ENCODE measurements at regions not wholly inside any gene's neighbourhood (a gene's known extent, or its start where the extent isn't known, plus 50 kb on each side); places are given as distances from the start of the nearest gene placed in this dataset.

- DNase-seq (no peak), ATAC-seq (ENCODE audit: poor library complexity) (no peak)
- H3K9me3 ChIP-seq (ENCODE audit: control insufficient read depth in 1 of 2, insufficient read depth in 1 of 2, low read length in 2 of 2) = no peaks in the 10 kb centered on the region
- Mint-ChIP-seq H3K4me1 (ENCODE audit: low read depth) (peaks cover 88% of the 10 kb centered on the region), H3K36me3 (ENCODE audit: low read depth) (peaks cover 11% of the 10 kb centered on the region), H3K4me3 (peak overlapping the region; percentile 35), H3K27me3 (no peaks in the 10 kb centered on the region), H3K27ac (peak overlapping the region; percentile 67), H3K9me3 (peaks cover 3% of the 10 kb centered on the region)
- ChIA-PET POLR2A (interaction anchor here (1.5 kb wide), 1 partner anchor 20 kb away, joined by 4 read pairs; no protein-coding TSS in a partner anchor), CTCF (interaction anchor here (1.2 to 2.1 kb wide), 2 partner anchors 8 to 36 kb away, joined by 3 to 5 read pairs; no protein-coding TSS in a partner anchor)
- H3K4me1 ChIP-seq (ENCODE audit: insufficient read depth, low read length) = peaks cover 63% of the 10 kb centered on the region
- H3K4me3 ChIP-seq (ENCODE audit: low read length) = no peak overlapping the region
- no peaks in the 10 kb centered on the region for H3K36me3 ChIP-seq (ENCODE audit: insufficient read depth, low read length)
- H3K27ac ChIP-seq (ENCODE audit: low read depth in 1 of 2, low read length in 2 of 2) = no peak overlapping the region
- intact Hi-C loops (cut with DNase I, micrococcal nuclease) = no loop called here
- H3K27me3 ChIP-seq (ENCODE audit: control insufficient read depth in 1 of 2, insufficient read depth in 2 of 2, low read length in 2 of 2) = no peaks in the 10 kb centered on the region
- no peak for TF ChIP-seq CTCF (IDR thresholded peaks at IDR 0.05)
Observed at GRCh38 chr13:74250738-74251190, 116.6 kb upstream of the KLF12 start.

- TF ChIP-seq CTCF (IDR thresholded peaks at IDR 0.05) = no peak
- Mint-ChIP-seq H3K27me3 (no peaks in the 10 kb centered on the region), H3K36me3 (ENCODE audit: low read depth) (peaks cover 17% of the 10 kb centered on the region), H3K9me3 (peaks cover 7% of the 10 kb centered on the region), H3K27ac (peak overlapping the region; percentile 91), H3K4me3 (no peak overlapping the region), H3K4me1 (ENCODE audit: low read depth) (peaks cover 97% of the 10 kb centered on the region)
- no peaks in the 10 kb centered on the region for H3K9me3 ChIP-seq (ENCODE audit: control insufficient read depth in 1 of 2, insufficient read depth in 1 of 2, low read length in 2 of 2)
- DNase-seq (no peak), ATAC-seq (ENCODE audit: poor library complexity) (no peak)
- H3K4me1 ChIP-seq (ENCODE audit: insufficient read depth, low read length) = peaks cover 69% of the 10 kb centered on the region
- no peak overlapping the region for H3K4me3 ChIP-seq (ENCODE audit: low read length)
- H3K27ac ChIP-seq (ENCODE audit: low read depth in 1 of 2, low read length in 2 of 2) = peak overlapping the region; percentile 8 to 40
- POLR2A ChIA-PET = interaction anchor here (0.8 to 2.4 kb wide), 12 partner anchors 9 to 1078 kb away, joined by 3 to 12 read pairs (median 4); partner anchors contain the start of gene KLF12
- intact Hi-C loops (cut with DNase I, micrococcal nuclease) = loop anchor here (5.0 kb wide), 2 partner anchors 34 to 46 kb away; no protein-coding TSS in a partner anchor
- CTCF ChIA-PET = interaction anchor here (0.9 kb wide), 1 partner anchor 38 kb away, joined by 5 read pairs; no protein-coding TSS in a partner anchor
- no peaks in the 10 kb centered on the region for H3K36me3 ChIP-seq (ENCODE audit: insufficient read depth, low read length)
- H3K27me3 ChIP-seq (ENCODE audit: control insufficient read depth in 1 of 2, insufficient read depth in 2 of 2, low read length in 2 of 2) = no peaks in the 10 kb centered on the region
Observed at GRCh38 chr13:74248477-74248876, 114.3 kb upstream of the KLF12 start.

GRCh38 chr13:74246487-74246886 is 112.3 kb upstream of the KLF12 start:
- ChIA-PET CTCF (no interaction called here), POLR2A (interaction anchor here (1.4 to 5.0 kb wide), 4 partner anchors 8 to 111 kb away, joined by 5 to 36 read pairs (median 18); partner anchors contain the start of gene KLF12)
- no peak for TF ChIP-seq CTCF (IDR thresholded peaks at IDR 0.05)
- H3K4me1 ChIP-seq (ENCODE audit: insufficient read depth, low read length) = peaks cover 71% of the 10 kb centered on the region
- peaks cover 36% of the 10 kb centered on the region for H3K36me3 Mint-ChIP-seq (ENCODE audit: low read depth)
- no peaks in the 10 kb centered on the region for H3K27me3 Mint-ChIP-seq
- no peaks in the 10 kb centered on the region for H3K36me3 ChIP-seq (ENCODE audit: insufficient read depth, low read length)
- H3K27ac ChIP-seq (ENCODE audit: low read depth in 1 of 2, low read length in 2 of 2) = peak overlapping the region; percentile 59 to 78
- intact Hi-C loops (cut with DNase I, micrococcal nuclease) = loop anchor here (5.0 kb wide), 2 partner anchors 36 to 44 kb away; no protein-coding TSS in a partner anchor
- DNase-seq (peak in 5 of 14 experiments; percentile 13 to 44 (median 27)), ATAC-seq (ENCODE audit: poor library complexity) (no peak)
- H3K9me3 Mint-ChIP-seq = peaks cover 8% of the 10 kb centered on the region
- H3K27ac Mint-ChIP-seq = peak overlapping the region; percentile 91
- H3K4me1 Mint-ChIP-seq (ENCODE audit: low read depth) = peaks cover 95% of the 10 kb centered on the region
- H3K4me3 ChIP-seq (ENCODE audit: low read length) = peak overlapping the region; percentile 13
- H3K27me3 ChIP-seq (ENCODE audit: control insufficient read depth in 1 of 2, insufficient read depth in 2 of 2, low read length in 2 of 2) = no peaks in the 10 kb centered on the region
- peak overlapping the region; percentile 68 for H3K4me3 Mint-ChIP-seq
- no peaks in the 10 kb centered on the region for H3K9me3 ChIP-seq (ENCODE audit: control insufficient read depth in 1 of 2, insufficient read depth in 1 of 2, low read length in 2 of 2)
